ENCODE measurements at regions not wholly inside any gene's neighbourhood (a gene's known extent, or its start where the extent isn't known, plus 50 kb on each side); places are given as distances from the start of the nearest gene placed in this dataset.

DNA sequence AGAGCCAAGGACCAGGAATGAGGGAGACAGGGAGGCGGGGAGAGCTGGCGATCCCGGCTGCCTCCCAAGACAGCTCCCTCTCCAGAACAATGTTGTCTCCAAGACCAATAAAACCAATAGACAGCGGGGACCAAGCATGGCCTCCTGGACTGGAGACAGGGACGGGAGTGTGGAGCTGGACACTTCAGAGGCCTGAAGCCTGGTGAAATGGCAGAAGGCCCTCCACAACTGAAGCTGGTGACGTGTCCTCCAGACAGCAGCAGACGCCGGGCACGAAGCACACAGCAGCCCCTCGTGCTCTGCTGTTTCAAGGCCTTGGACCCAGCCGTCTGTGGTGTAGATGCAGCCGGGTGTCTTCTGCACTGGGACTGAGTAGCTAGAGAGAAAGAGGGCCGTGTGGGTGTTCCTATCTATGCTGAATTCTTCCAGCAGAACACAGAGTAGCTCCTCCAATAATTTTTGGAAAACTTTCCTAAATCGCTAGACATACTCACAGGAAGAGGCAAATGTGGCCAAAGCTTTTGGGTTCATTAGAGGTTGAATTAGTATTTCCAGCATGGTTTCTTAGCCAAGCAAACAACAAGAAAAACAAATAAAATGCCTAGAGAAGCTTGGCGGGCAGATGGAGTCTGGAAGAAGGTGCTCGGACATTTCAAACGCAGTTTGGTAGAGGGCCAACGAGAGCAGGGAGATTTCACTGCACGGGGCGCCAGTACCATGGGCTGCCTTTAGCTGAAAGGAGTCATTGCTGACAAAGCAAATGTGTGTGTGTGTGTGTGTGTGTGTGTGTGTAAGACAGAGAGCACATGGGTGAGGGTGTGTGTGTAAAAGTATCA is 570.4 kb downstream of the TCERG1L start:
- H3K4me1 ChIP-seq (ENCODE audit: control insufficient read depth, insufficient read depth, low read length): no peaks in the 10 kb centered on the region
- H3K4me3 ChIP-seq (ENCODE audit: low read length): no peak overlapping the region
- H3K36me3 ChIP-seq (ENCODE audit: control insufficient read depth, insufficient read depth, low read length, severe bottlenecking): no peaks in the 10 kb centered on the region
- no peaks in the 10 kb centered on the region for H3K9me3 ChIP-seq (ENCODE audit: control insufficient read depth, low read length)
- H3K9ac ChIP-seq (ENCODE audit: low read length): no peak overlapping the region
- H3K27me3 ChIP-seq (replicated peaks; ENCODE audit: control insufficient read depth, insufficient read depth, low read length): no peaks in the 10 kb centered on the region
- no peak for DNase-seq (ENCODE audit: low read depth)

DNA sequence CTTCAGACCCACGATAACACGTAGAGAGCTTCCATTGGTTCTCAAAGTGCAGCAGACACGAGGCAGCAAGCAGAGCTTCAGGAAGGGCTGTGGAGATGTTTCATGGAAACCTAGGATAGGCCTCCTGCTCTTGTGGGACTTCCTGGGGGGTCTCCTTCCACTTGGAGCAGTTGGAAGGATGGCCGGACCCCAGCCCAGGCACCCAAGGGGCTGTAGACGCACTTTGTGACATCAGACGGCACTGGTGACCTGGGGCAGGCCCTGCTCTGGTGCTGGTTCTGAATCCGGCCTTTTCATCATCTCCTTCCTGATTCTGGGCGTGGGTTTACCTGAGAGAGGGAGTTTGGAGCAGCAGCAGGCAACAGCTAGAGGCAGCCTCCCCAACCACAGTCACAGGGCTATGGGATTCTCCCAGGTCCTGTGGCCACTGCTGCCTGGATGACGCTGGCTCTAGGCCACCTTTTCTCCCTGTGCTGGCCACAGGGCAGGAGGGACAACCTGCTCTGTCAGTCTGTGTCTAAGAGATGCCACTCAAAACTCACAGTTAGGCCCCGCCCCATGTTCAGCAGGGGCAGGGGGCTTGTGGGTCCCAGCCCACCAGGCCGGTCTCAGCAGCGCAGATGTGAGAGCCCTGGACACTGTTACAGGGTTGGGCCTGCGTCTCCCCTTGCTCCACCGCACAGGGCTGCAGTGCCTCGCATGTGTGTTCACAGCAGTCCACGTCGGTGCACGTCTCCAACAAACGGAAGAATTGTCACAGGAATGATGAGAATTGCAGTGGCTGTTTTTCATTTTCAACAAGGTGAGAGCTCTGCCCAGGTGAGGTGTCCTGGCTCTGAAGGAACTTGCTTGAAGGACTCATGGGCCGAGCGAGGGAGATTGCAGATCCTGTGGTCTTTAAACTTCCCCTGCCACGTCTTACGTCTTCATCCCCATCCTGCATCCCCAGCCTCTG is 569.3 kb downstream of the TCERG1L start:
- H3K27me3 ChIP-seq (replicated peaks; ENCODE audit: control insufficient read depth, insufficient read depth, low read length): no peaks in the 10 kb centered on the region
- no peak for DNase-seq (ENCODE audit: low read depth)
- no peaks in the 10 kb centered on the region for H3K4me1 ChIP-seq (ENCODE audit: control insufficient read depth, insufficient read depth, low read length)
- H3K4me3 ChIP-seq (ENCODE audit: low read length): no peak overlapping the region
- H3K9me3 ChIP-seq (ENCODE audit: control insufficient read depth, low read length): no peaks in the 10 kb centered on the region
- H3K36me3 ChIP-seq (ENCODE audit: control insufficient read depth, insufficient read depth, low read length, severe bottlenecking): no peaks in the 10 kb centered on the region
- H3K9ac ChIP-seq (ENCODE audit: low read length): no peak overlapping the region

DNA sequence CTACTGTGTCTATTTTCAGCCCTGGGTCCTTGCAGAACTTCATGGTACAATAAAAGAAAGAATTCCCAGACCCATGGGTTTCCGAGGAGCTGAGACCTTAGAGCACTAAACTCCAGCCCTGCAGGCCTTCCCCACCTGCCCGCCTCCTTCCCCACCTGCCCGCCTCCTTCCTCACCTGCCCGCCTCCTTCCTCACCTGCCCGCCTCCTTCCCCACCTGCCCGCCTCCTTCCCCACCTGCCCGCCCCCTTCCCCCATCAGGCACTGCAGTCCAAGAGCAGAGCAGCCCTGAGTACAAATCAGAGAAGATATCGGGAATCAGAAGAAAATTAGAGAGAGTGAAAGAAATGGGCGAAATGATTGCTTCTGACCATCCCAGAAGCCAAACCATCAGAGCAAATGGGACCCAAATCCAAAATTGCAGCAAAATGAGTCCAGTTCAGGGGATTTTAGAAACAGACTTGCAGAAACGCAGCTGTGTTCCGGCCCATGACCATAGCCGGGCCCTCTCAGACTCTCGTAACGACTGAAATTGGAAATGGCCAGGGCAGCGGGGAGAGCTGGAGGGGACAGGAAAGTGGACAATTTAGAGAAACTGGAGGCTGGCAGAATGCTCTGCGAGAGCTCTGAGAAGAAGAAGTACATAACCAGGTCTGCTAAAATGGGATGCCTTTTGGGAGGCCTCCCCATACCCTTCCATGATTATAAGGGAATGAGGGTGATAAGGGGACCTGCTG is 568.4 kb downstream of the TCERG1L start:
- no peaks in the 10 kb centered on the region for H3K27me3 ChIP-seq (replicated peaks; ENCODE audit: control insufficient read depth, insufficient read depth, low read length)
- H3K36me3 ChIP-seq (ENCODE audit: control insufficient read depth, insufficient read depth, low read length, severe bottlenecking): no peaks in the 10 kb centered on the region
- H3K4me1 ChIP-seq (ENCODE audit: control insufficient read depth, insufficient read depth, low read length): no peaks in the 10 kb centered on the region
- no peak overlapping the region for H3K4me3 ChIP-seq (ENCODE audit: low read length)
- H3K9ac ChIP-seq (ENCODE audit: low read length): no peak overlapping the region
- DNase-seq (ENCODE audit: low read depth): no peak
- H3K9me3 ChIP-seq (ENCODE audit: control insufficient read depth, low read length): no peaks in the 10 kb centered on the region

DNA sequence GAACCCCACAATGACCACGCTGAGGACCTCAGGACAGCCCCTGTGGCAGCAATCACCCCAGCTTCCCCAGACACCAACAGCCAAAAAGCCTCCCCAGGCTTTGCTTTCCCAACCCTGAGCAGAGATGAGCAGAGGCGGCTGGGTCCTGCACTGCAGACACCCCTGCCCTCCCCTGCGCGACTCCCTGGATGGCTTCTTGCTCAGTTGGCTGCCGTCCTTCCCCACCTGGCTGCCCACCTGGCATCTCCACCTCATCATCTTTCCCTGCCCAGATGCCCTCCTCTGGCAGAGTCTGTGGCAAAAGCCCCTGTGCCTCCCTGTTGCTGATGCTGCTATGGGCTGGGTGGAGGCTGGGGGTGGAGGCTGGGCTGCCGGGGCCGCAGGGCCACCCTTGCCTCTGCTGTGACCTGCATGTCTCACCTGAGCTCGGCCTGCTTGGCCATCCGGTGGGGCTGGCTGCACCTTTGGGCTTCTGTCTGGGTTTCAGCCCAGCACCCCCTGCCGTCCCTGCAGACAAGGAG is 567.7 kb downstream of the TCERG1L start:
- DNase-seq (ENCODE audit: low read depth): no peak
- Histone ChIP-seq H3K4me3 (ENCODE audit: low read length) (no peak overlapping the region), H3K9ac (ENCODE audit: low read length) (no peak overlapping the region), H3K9me3 (ENCODE audit: control insufficient read depth, low read length) (no peaks in the 10 kb centered on the region), H3K36me3 (ENCODE audit: control insufficient read depth, insufficient read depth, low read length, severe bottlenecking) (no peaks in the 10 kb centered on the region), H3K4me1 (ENCODE audit: control insufficient read depth, insufficient read depth, low read length) (no peaks in the 10 kb centered on the region), H3K27me3 (replicated peaks; ENCODE audit: control insufficient read depth, insufficient read depth, low read length) (no peaks in the 10 kb centered on the region)

DNA sequence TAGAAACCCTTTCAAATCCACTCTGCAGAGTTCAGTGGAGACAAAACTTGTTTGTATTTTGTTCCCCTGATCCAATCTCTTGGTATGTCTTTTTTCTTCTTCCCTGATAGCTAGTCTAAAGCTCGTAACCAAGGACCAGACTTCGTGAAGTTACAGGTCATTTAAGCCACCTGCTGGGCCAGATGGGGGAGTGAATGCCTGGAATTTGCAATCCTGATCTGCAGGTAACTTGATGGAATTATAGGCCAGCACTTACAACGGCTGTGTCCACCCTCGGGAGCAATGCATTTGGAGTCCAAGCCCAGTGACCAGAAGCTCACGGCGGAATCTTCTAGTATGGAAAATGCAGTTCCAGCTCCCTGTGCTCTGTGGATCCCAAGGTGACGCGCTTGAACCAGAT is 566.9 kb downstream of the TCERG1L start:
- no peak for DNase-seq (ENCODE audit: low read depth)
- no peaks in the 10 kb centered on the region for H3K27me3 ChIP-seq (replicated peaks; ENCODE audit: control insufficient read depth, insufficient read depth, low read length)
- H3K9ac ChIP-seq (ENCODE audit: low read length): no peak overlapping the region
- no peak overlapping the region for H3K4me3 ChIP-seq (ENCODE audit: low read length)
- H3K4me1 ChIP-seq (ENCODE audit: control insufficient read depth, insufficient read depth, low read length): no peaks in the 10 kb centered on the region
- H3K9me3 ChIP-seq (ENCODE audit: control insufficient read depth, low read length): no peaks in the 10 kb centered on the region
- H3K36me3 ChIP-seq (ENCODE audit: control insufficient read depth, insufficient read depth, low read length, severe bottlenecking): no peaks in the 10 kb centered on the region

DNA sequence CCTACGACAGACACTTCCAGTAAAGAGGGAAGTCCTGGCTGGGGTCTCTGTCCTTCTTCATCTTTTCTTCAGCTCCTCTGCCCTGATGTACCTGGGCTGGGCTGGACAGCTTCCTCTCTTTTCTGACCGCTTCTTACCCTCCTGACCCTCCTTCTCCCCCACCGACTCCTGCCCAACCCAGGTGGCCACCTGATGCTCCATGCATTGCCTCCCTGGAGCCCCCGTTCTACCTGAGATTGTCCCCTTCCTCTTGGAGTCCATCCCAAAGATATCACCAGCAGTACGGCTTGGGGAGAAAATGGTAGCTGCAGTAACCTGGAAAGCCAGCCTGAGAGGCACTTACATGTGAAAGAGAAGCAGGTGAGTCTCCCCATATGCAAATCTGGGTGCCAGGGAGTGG is 566.3 kb downstream of the TCERG1L start:
- H3K9ac ChIP-seq (ENCODE audit: low read length): no peak overlapping the region
- no peak overlapping the region for H3K4me3 ChIP-seq (ENCODE audit: low read length)
- DNase-seq (ENCODE audit: low read depth): no peak
- H3K36me3 ChIP-seq (ENCODE audit: control insufficient read depth, insufficient read depth, low read length, severe bottlenecking): no peaks in the 10 kb centered on the region
- H3K27me3 ChIP-seq (replicated peaks; ENCODE audit: control insufficient read depth, insufficient read depth, low read length): no peaks in the 10 kb centered on the region
- H3K9me3 ChIP-seq (ENCODE audit: control insufficient read depth, low read length): no peaks in the 10 kb centered on the region
- no peaks in the 10 kb centered on the region for H3K4me1 ChIP-seq (ENCODE audit: control insufficient read depth, insufficient read depth, low read length)

DNA sequence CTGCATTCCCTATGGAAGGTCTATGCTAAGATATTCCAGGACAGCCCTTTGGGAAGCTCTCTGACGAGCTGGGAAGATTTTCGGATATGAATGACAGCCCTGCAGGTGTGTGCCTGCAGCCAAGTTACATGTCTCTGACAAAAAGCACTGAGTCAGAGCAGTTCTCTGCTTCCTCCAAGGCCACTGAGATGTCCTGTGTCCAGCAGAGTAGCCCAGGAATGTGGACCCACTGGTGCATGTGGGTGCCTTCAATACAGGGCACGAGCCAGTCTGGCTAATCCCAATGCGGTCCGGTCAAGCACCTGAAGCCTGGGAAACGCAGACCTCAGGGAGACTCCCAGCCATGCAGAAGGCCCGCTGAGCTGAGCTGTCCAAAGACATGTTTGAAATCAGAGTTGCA is 565.7 kb downstream of the TCERG1L start:
- DNase-seq (ENCODE audit: low read depth): no peak

DNA sequence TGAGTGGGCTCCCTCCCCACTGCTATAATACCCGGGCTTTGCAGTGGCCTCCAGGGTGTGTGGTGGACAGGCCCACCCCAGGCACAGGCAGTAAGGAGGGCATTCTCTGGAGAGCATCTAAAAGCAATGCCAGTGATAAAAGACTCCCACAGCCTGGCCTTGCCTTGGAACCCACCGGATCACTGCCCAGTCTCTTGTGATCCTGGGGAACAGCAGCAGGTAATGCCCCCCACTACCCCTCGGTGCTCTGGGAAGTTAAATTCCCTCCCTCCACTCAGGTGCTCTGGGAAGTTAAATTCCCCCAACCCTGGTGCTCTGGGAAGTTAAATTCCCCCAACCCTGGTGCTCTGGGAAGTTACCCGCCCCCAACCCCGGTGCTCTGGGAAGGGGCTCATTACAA is 565.2 kb downstream of the TCERG1L start:
- Histone ChIP-seq H3K36me3 (ENCODE audit: control insufficient read depth, insufficient read depth, low read length, severe bottlenecking) (no peaks in the 10 kb centered on the region), H3K4me1 (ENCODE audit: control insufficient read depth, insufficient read depth, low read length) (no peaks in the 10 kb centered on the region), H3K9me3 (ENCODE audit: control insufficient read depth, low read length) (no peaks in the 10 kb centered on the region), H3K4me3 (ENCODE audit: low read length) (no peak overlapping the region), H3K9ac (ENCODE audit: low read length) (no peak overlapping the region), H3K27me3 (replicated peaks; ENCODE audit: control insufficient read depth, insufficient read depth, low read length) (no peaks in the 10 kb centered on the region)
- no peak for DNase-seq (ENCODE audit: low read depth)

More for the DNA sequence above, 565.7 kb downstream of the TCERG1L start:
- Histone ChIP-seq H3K9me3 (ENCODE audit: control insufficient read depth, low read length) (no peaks in the 10 kb centered on the region), H3K4me1 (ENCODE audit: control insufficient read depth, insufficient read depth, low read length) (no peaks in the 10 kb centered on the region), H3K27me3 (replicated peaks; ENCODE audit: control insufficient read depth, insufficient read depth, low read length) (no peaks in the 10 kb centered on the region), H3K4me3 (ENCODE audit: low read length) (no peak overlapping the region), H3K36me3 (ENCODE audit: control insufficient read depth, insufficient read depth, low read length, severe bottlenecking) (no peaks in the 10 kb centered on the region), H3K9ac (ENCODE audit: low read length) (no peak overlapping the region)

DNA sequence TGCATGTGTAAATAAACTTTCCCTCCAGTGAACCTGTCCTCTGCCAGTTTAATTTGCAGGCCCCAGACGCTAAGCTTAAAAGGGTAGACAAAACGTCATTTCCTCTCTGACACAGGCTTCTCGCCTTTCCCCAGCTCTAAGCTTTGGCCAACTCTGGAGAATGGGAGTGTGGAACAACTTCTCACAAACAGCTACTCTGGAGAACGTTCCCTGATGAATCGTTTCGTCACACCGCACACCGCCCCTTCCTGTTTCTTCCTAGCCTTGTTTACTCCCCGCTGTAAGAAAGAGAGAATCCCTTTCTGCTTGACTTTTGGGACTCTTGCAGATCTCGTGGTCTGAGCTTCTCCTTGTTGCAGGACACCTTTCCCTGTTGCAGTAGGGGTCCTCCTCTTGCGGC is 564.2 kb downstream of the TCERG1L start:
- Histone ChIP-seq H3K36me3 (ENCODE audit: control insufficient read depth, insufficient read depth, low read length, severe bottlenecking) (no peaks in the 10 kb centered on the region), H3K9me3 (ENCODE audit: control insufficient read depth, low read length) (no peaks in the 10 kb centered on the region), H3K4me3 (ENCODE audit: low read length) (no peak overlapping the region), H3K9ac (ENCODE audit: low read length) (no peak overlapping the region), H3K4me1 (ENCODE audit: control insufficient read depth, insufficient read depth, low read length) (no peaks in the 10 kb centered on the region), H3K27me3 (replicated peaks; ENCODE audit: control insufficient read depth, insufficient read depth, low read length) (no peaks in the 10 kb centered on the region)
- DNase-seq (ENCODE audit: low read depth): no peak

DNA sequence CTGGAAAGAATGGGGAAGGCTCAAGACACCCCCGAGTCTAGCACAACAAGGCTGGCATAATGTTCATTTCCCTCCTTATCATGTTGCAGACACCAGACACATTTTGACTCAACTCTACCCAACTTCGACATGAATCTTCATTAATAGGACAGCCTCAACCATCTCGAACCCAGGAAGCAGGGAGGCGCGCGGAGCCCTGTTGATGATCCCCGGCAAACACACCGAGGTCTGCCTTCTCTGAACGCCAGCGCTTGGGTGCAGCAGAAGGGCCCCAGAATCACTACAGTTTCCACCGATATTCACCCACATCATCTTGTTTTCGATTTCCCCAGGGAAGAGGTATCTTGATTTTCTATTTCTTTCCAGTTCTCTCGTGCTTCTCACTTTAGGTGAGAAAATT is 563.6 kb downstream of the TCERG1L start:
- Histone ChIP-seq H3K9me3 (ENCODE audit: control insufficient read depth, low read length) (no peaks in the 10 kb centered on the region), H3K36me3 (ENCODE audit: control insufficient read depth, insufficient read depth, low read length, severe bottlenecking) (no peaks in the 10 kb centered on the region)
- DNase-seq (ENCODE audit: low read depth): no peak

More for the DNA sequence above, 563.6 kb downstream of the TCERG1L start:
- Histone ChIP-seq H3K9ac (ENCODE audit: low read length) (no peak overlapping the region), H3K4me1 (ENCODE audit: control insufficient read depth, insufficient read depth, low read length) (no peaks in the 10 kb centered on the region), H3K4me3 (ENCODE audit: low read length) (no peak overlapping the region), H3K27me3 (replicated peaks; ENCODE audit: control insufficient read depth, insufficient read depth, low read length) (no peaks in the 10 kb centered on the region)
